HEK293T (cell line): ENCODE measurements at regions not wholly inside any gene's neighbourhood (a gene's known extent, or its start where the extent isn't known, plus 50 kb on each side); places are given as distances from the start of the nearest gene placed in this dataset.

Source experiments
- BHLHE40 ChIP-seq: fragments of 450-650 bp; IDR thresholded peaks from 2 replicates; pipeline ENCODE4 v1.6.1; 2016; ENCODE audit warnings: mild to moderate bottlenecking, moderate library complexity, borderline replicate concordance
- CTBP1 ChIP-seq: fragments of 450-650 bp; IDR thresholded peaks from 2 replicates; pipeline ENCODE4 v1.6.1; 2016; ENCODE audit warnings: borderline replicate concordance
- ELF4 ChIP-seq: fragments of 450-650 bp; IDR thresholded peaks from 2 replicates; pipeline ENCODE4 v1.6.1; 2017; ENCODE audit warnings: antibody characterized with exemption
- FOXA1 ChIP-seq: fragments of 450-650 bp; IDR thresholded peaks from 2 replicates; pipeline ENCODE4 v1.6.1; 2016; ENCODE audit warnings: mild to moderate bottlenecking
- FOXK2 ChIP-seq: fragments of 450-650 bp; IDR thresholded peaks from 2 replicates; pipeline ENCODE4 v1.6.1; 2016; ENCODE audit warnings: mild to moderate bottlenecking
- FOXM1 ChIP-seq: fragments of 450-650 bp; IDR thresholded peaks from 2 replicates; pipeline ENCODE4 v1.6.1; 2017; ENCODE audit warnings: mild to moderate bottlenecking, borderline replicate concordance
- L3MBTL2 ChIP-seq: fragments of 450-650 bp; conservative IDR thresholded peaks from 2 replicates; pipeline ENCODE4 v1.6.1; 2016; ENCODE audit warnings: mild to moderate bottlenecking
- LEF1 ChIP-seq: fragments of 450-650 bp; IDR thresholded peaks from 2 replicates; pipeline ENCODE4 v1.6.1; 2017; ENCODE audit warnings: mild to moderate bottlenecking, borderline replicate concordance
- PKNOX1 ChIP-seq: fragments of 450-650 bp; IDR thresholded peaks from 2 replicates; pipeline ENCODE4 v1.6.1; 2016
- SP1 ChIP-seq: fragments of 450-650 bp; IDR thresholded peaks from 2 replicates; pipeline ENCODE4 v1.6.1; 2017
- SUZ12 ChIP-seq: fragments of 450-650 bp; IDR thresholded peaks from 2 replicates; pipeline ENCODE4 v1.6.1; 2016; ENCODE audit warnings: mild to moderate bottlenecking
- TARDBP ChIP-seq: fragments of 450-650 bp; IDR thresholded peaks from 2 replicates; pipeline ENCODE4 v1.6.1; 2016
- ZNF384 ChIP-seq: fragments of 450-650 bp; IDR thresholded peaks from 2 replicates; pipeline ENCODE4 v1.6.1; 2016

GRCh38 chr2:3037196-3038194, 340.1 kb downstream of the EIPR1 start:
- no peak for TF ChIP-seq FOXM1
- TF ChIP-seq SP1, result no peak
- no peak for TF ChIP-seq ELF4
- TF ChIP-seq BHLHE40, result no peak
- TF ChIP-seq LEF1, result no peak
- no peak for TF ChIP-seq PKNOX1
- no peak for TF ChIP-seq TARDBP
- TF ChIP-seq SUZ12, result no peak
- TF ChIP-seq L3MBTL2, result no peak
- TF ChIP-seq ZNF384, result no peak
- no peak for TF ChIP-seq FOXA1
- TF ChIP-seq CTBP1, result no peak
- TF ChIP-seq FOXK2, result no peak
